HUES6 (cell line): ENCODE measurements at regions not wholly inside any gene's neighbourhood (a gene's known extent, or its start where the extent isn't known, plus 50 kb on each side); places are given as distances from the start of the nearest gene placed in this dataset.
"Not testable (repeated sequence)": the region's sequence is repeated elsewhere in the genome, so short reads cannot be mapped to it uniquely, and the experiment has no call there.

ENCODE experiments used
- H3K27ac ChIP-seq: 2 replicates; pipeline ENCODE4 v1.7.0; 2013; ENCODE audit warnings: low read depth, mild to moderate bottlenecking, low read length, inconsistent platforms
- H3K27me3 ChIP-seq: 2 replicates; pipeline ENCODE4 v1.6.1; 2013; ENCODE audit warnings: low read length; ENCODE audit not compliant: control insufficient read depth, insufficient read depth
- H3K36me3 ChIP-seq: 2 replicates; pipeline ENCODE4 v1.6.1; 2013; ENCODE audit warnings: low read length; ENCODE audit not compliant: control insufficient read depth, insufficient read depth
- H3K4me1 ChIP-seq: 2 replicates; pipeline ENCODE4 v1.6.1; 2013; ENCODE audit warnings: low read length; ENCODE audit not compliant: control insufficient read depth, insufficient read depth
- H3K4me3 ChIP-seq: 2 replicates; pipeline ENCODE4 v1.5.1; 2013; ENCODE audit warnings: low read depth, low read length
- H3K9ac ChIP-seq: one replicate; pipeline ENCODE4 v1.6.1; 2013; ENCODE audit warnings: mild to moderate bottlenecking, low read length
- H3K9me3 ChIP-seq: 2 replicates; pipeline ENCODE4 v1.6.1; 2013; ENCODE audit warnings: low read depth, low read length; ENCODE audit not compliant: control insufficient read depth, insufficient read depth

DNA sequence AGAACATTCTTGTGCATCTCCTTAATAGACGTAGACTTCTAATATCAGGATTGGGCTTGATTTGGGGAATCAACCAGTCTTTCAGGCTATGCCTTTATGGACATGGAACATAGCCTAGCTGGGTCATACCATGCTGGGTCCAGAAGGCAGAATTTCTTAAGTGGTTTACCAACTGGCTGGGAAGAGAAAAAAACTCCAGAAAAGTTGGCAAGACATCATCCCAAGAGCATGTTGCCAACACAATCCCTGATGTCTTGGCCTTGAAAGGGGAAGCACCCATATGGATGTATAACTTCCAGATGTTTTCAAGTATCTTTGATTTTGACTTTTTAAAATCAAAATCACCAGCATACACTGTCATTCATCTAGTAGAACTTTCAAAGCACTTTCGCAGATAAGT, 138.0 kb upstream of the FGF13 start:
- no peaks in the 10 kb centered on the region for H3K4me1 ChIP-seq
- no peak overlapping the region for H3K4me3 ChIP-seq
- no peak overlapping the region for H3K27ac ChIP-seq
- H3K36me3 ChIP-seq: no peaks in the 10 kb centered on the region
- H3K9me3 ChIP-seq: no peaks in the 10 kb centered on the region
- H3K27me3 ChIP-seq: no peaks in the 10 kb centered on the region; the same call in 1 of the 2 replicates
- no peak overlapping the region for H3K9ac ChIP-seq

DNA sequence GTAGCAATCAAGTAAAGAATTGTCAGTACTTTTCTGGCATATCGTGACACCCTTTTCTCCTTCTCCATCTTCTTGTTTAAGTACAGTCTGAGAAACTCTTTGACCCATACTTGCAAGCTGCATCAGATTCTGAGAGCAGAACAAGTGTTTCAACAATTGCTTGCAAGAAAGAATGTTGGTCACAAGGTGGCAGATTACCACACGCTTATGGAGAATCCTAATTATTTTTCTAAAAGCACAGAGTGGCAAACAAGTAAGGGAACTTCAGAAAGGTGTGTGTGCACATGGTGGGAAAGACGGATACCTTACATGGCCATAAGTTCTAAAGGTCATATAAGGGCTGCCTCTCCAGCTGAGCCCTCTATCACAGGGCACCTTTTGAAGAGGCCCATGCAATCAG, 136.4 kb upstream of the FGF13 start:
- Histone ChIP-seq H3K9me3 (no peaks in the 10 kb centered on the region), H3K27me3 (no peaks in the 10 kb centered on the region; the same call in 1 of the 2 replicates), H3K27ac (no peak overlapping the region), H3K4me3 (no peak overlapping the region), H3K36me3 (no peaks in the 10 kb centered on the region), H3K9ac (no peak overlapping the region), H3K4me1 (no peaks in the 10 kb centered on the region)

DNA sequence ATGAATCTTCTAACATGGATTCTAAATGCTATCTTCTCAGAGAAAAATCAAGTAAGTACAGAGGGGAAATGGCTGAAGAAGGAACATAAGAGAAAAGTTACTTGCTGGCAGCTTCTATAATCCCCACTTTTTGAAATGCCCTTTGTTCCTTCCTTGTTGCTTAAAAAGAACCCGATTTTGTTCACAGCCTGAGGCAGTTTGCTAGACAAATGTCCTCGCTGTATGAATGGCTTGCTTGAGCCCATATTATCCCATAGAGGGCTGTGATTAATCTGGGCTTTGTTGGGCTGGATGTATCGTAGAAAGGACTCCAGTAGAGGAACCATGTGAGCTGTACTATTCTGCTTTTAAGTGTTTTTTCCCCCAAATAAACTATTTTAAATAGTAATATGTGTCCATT, 134.3 kb upstream of the FGF13 start:
- Histone ChIP-seq H3K27ac (no peak overlapping the region), H3K27me3 (no peaks in the 10 kb centered on the region; the same call in 1 of the 2 replicates), H3K36me3 (no peaks in the 10 kb centered on the region), H3K4me1 (no peaks in the 10 kb centered on the region), H3K9ac (no peak overlapping the region), H3K9me3 (no peaks in the 10 kb centered on the region), H3K4me3 (no peak overlapping the region)

DNA sequence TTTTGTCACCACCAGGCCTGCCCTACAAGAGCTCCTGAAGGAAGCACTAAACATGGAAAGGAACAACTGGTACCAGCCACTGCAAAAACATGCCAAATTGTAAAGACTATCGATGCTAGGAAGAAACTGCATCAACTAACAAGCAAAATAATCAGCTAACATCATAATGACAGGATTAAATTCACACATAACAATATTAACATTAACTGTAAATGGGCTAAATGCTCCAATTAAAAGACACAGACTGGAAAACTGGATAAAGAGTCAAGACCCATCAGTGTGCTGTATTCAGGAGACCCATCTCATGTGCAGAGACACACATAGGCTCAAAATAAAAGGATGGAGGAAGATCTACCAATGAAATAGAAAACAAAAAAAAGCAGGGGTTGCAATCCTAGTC, 95.9 kb upstream of the FGF13 start:
- not testable (repeated sequence) for H3K9me3 ChIP-seq, H3K9ac ChIP-seq, H3K27me3 ChIP-seq, H3K4me1 ChIP-seq, H3K27ac ChIP-seq, H3K36me3 ChIP-seq, H3K4me3 ChIP-seq

DNA sequence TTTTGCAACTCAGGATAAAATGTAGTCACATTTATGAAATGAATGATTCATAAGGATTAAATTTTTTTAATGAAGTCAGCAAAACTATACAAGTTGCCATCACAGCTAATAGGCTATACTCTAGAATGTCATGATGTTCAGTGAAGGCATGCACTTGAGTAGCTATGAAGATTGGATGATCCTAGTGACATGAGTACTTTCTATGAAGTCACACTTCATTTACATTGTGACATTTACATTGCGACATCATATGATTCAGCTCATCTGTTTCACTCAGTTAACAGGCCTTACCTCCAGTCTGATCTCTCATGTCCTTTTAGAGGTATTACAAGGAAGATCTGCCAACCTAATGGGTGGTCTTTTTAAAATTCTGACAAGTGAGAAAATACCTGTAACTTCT, 82.7 kb upstream of the FGF13 start:
- Histone ChIP-seq H3K4me1 (no peaks in the 10 kb centered on the region), H3K4me3 (no peak overlapping the region), H3K27ac (no peak overlapping the region), H3K9ac (no peak overlapping the region), H3K9me3 (no peaks in the 10 kb centered on the region), H3K27me3 (no peaks in the 10 kb centered on the region; the same call in 1 of the 2 replicates), H3K36me3 (no peaks in the 10 kb centered on the region)

DNA sequence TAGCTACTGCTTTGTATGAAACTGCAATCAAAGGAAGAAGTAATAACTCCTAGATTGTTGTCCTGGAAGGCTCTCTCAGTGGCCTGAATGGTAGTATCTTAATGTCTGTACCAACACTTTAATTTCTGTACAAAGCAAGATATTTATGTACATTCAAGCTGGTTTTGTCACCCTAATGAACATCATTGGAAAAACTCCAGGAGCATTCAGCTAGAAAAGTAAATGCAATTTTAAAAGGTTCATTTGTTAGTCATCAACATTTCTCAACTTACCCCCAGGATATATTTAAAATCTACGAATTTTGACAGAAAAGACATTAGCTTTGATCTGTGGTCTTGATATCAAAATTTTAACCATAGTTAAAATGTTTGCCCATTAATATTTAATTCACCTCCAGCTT, 80.0 kb upstream of the FGF13 start:
- Histone ChIP-seq H3K27ac (no peak overlapping the region), H3K27me3 (no peaks in the 10 kb centered on the region; the same call in 1 of the 2 replicates), H3K4me1 (no peaks in the 10 kb centered on the region), H3K4me3 (no peak overlapping the region), H3K36me3 (no peaks in the 10 kb centered on the region), H3K9ac (no peak overlapping the region), H3K9me3 (no peaks in the 10 kb centered on the region)

DNA sequence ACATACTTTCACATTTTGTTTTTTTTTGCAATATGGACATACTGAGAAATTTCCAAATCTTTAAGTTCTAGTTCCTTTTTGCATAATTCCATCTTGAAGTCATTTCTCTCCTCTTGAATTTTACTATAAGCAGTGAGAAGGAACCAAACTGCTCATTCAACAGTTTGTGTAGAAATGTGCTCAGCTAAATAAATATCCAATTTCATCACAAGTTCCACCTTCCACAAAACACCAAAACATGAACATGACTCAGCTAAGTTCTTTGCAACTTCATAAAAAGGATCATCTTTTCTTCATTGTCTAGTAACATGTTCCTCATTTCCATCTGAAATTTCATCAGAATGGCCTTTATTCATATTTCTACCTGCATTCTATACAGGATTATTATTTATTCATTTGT, 77.3 kb upstream of the FGF13 start:
- no peaks in the 10 kb centered on the region; the same call in 1 of the 2 replicates for H3K27me3 ChIP-seq
- no peaks in the 10 kb centered on the region for H3K36me3 ChIP-seq
- no peak overlapping the region for H3K9ac ChIP-seq
- H3K4me3 ChIP-seq: no peak overlapping the region
- no peaks in the 10 kb centered on the region for H3K4me1 ChIP-seq
- H3K9me3 ChIP-seq: no peaks in the 10 kb centered on the region
- H3K27ac ChIP-seq: no peak overlapping the region

DNA sequence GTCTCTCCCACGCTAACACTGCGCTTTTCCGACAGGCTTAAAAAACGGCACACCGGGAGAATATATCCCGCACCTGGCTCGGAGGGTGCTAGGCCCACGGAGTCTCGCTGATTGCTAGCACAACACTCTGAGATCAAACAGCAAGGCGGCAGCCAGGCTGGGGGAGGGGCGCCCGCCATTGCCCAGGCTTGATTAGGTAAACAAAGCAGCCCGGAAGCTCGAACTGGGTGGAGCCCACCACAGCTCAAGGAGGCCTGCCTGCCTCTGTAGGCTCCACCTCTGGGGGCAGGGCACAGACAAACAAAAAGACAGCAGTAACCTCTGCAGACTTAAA, 67.0 kb upstream of the FGF13 start:
- H3K27me3 ChIP-seq, H3K4me1 ChIP-seq, H3K9me3 ChIP-seq, H3K36me3 ChIP-seq, H3K27ac ChIP-seq: not testable (repeated sequence)
- Histone ChIP-seq H3K9ac (peak overlapping the region; percentile 66), H3K4me3 (peak overlapping the region; percentile 44; the same call in 1 of the 2 replicates)

DNA sequence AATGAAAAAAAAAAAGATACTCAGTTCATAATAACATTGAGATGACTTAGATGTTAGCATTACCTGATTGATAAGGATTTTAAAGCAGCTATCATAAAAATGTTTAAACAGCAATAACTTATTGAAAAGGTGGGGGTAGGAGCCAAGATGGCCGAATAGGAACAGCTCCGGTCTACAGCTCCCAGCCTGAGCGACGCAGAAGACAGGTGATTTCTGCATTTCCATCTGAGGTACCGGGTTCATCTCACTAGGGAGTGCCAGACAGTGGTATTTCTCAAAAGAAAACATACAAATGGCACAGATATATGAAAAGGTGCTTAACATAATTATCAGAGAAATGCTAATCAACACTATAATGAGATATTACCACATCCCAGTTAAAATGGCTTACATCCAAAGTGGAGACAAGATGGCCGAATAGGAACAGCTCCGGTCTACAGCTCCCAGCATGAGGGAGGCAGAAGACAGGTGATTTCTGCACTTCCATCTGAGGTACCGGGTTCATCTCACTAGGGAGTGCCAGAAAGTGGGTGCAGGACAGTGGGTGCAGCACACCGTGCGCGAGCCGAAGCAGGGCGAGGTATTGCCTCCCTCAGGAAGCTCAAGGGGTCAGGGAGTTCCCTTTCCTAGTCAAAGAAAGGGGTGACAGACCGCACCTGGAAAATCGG, 66.5 kb upstream of the FGF13 start:
- H3K36me3 ChIP-seq, H3K27me3 ChIP-seq, H3K4me1 ChIP-seq, H3K27ac ChIP-seq, H3K9me3 ChIP-seq: not testable (repeated sequence)
- peak overlapping the region; percentile 66 for H3K9ac ChIP-seq
- peak overlapping the region; percentile 44; the same call in 1 of the 2 replicates for H3K4me3 ChIP-seq

DNA sequence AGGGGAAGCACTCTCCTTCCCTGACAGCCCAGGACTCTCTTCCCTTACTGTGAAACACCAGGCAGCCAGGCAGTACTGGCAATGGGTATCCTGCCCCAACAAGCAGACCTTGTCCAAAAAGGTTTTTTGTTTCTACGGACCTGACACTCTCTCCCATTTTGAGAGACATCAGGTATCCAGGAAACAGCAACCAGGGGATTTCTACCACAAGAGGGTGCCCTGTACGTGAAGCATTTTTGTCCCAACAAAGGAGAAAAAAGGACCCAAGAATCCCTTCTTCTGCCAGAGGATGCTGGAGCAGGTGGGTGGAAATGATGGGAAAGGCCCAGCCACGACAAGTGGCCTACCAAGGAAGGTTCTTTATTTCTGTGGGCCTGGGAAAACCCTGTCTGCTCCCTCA, 65.7 kb upstream of the FGF13 start:
- H3K27me3 ChIP-seq: no peaks in the 10 kb centered on the region
- H3K9ac ChIP-seq: no peak overlapping the region
- no peak overlapping the region for H3K4me3 ChIP-seq
- no peaks in the 10 kb centered on the region for H3K36me3 ChIP-seq
- H3K9me3 ChIP-seq: no peaks in the 10 kb centered on the region
- no peak overlapping the region for H3K27ac ChIP-seq
- H3K4me1 ChIP-seq: no peaks in the 10 kb centered on the region

DNA sequence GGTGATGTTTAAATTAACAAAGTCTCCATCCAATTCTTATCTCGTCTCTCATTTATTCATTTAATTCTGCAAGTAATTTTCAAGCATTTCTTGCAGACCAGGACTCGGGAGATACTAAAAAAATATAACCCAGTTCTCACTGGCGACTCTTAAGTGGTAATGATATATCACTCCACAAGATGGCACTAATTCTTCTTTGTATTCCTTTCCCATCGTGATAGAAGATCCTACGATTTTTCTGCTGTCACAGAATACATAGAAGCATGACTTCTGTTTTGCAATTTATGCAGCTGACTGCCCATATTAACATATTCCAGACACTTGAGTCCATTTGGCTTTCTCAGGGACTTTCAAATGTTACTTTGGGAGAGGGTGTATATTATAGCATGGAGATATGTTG, 64.0 kb upstream of the FGF13 start:
- no peaks in the 10 kb centered on the region for H3K9me3 ChIP-seq
- no peak overlapping the region for H3K27ac ChIP-seq
- H3K4me1 ChIP-seq: no peaks in the 10 kb centered on the region
- H3K9ac ChIP-seq: no peak overlapping the region
- H3K4me3 ChIP-seq: no peak overlapping the region
- no peaks in the 10 kb centered on the region for H3K27me3 ChIP-seq
- H3K36me3 ChIP-seq: no peaks in the 10 kb centered on the region

DNA sequence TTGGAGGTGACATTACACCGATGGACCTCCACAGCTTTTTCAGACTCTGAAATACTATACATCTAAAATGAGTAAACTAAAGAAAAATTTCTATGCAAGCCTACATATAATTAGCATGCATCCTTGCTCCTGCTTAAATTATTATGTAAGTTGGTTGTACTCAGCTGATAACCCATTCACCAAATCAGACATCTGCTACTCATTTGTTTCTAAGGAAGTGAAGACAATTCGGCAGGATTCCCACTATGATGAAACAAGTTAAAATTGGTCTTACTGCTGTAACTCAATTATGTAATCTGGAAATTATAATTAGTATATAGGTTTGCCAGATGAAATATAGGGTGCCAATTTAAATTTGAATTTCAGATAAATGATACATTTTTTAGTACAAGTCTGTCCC, 59.5 kb upstream of the FGF13 start:
- no peak overlapping the region for H3K27ac ChIP-seq
- H3K4me3 ChIP-seq: no peak overlapping the region
- no peaks in the 10 kb centered on the region for H3K4me1 ChIP-seq
- H3K9me3 ChIP-seq: no peaks in the 10 kb centered on the region
- no peaks in the 10 kb centered on the region; the same call in 1 of the 2 replicates for H3K27me3 ChIP-seq
- H3K36me3 ChIP-seq: no peaks in the 10 kb centered on the region
- H3K9ac ChIP-seq: no peak overlapping the region
